HG02588 (cell line): ENCODE measurements at regions not wholly inside any gene's neighbourhood (a gene's known extent, or its start where the extent isn't known, plus 50 kb on each side); places are given as distances from the start of the nearest gene placed in this dataset.

ENCODE experiments used
- ATAC-seq: cut with Tn5 transposase; IDR thresholded peaks from one replicate; pipeline ENCODE4 v1.9.1; 2021; ENCODE audit warnings: mild to moderate bottlenecking, moderate library complexity; ENCODE audit not compliant: unreplicated experiment

- no peak for ATAC-seq
These were observed 198.5 kb downstream of the ADGRG6 start for GRCh38 chr6:142500250-142500786.

- no peak for ATAC-seq
These were observed 200.0 kb downstream of the ADGRG6 start for GRCh38 chr6:142501795-142502194.

DNA sequence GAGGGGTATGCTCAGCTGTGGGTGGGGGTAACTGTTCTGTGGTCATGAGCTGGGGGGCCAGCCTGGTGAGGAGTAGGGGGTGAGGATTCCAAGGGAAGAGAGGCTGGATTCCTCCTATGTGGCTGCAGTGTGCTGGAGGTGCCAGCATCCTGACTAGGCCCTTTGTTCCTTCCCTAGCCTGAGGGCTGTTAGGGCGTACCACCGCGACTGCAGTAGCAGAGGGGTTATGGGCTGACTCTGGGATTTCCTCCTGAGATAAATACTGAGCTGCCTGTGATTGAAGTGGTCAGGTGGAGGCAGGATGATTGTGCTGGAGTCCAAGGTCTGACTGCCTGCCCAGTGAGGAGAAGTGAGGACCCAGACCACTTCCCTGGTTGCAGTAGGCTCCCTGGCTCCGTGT is 205.3 kb downstream of the ADGRG6 start:
- no peak for ATAC-seq

- no peak for ATAC-seq
These were observed 208.4 kb downstream of the ADGRG6 start for GRCh38 chr6:142510211-142510610.

DNA sequence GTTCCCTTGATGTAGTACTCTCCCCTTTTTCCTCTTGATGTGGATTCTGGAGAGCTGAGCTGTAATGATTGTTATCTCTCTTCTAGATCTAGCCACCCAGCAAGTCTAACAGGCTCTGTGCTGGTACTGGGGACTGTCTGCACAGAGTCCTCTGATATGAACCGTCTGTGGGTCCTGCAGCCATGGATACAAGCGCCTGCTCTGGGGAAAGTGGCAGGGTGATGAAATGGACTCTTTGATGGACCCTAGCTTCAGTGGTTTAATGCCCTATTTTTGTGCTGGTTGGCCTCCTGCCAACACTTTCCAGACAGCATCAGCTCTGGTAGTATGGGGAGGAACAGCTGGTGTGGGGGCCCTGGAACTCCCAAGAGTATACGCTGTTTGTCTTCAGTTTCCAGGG is 216.3 kb downstream of the ADGRG6 start:
- ATAC-seq = no peak

- no peak for ATAC-seq
These were observed 217.0 kb downstream of the ADGRG6 start for GRCh38 chr6:142518761-142519160.

GRCh38 chr6:142521791-142522190 is 220.0 kb downstream of the ADGRG6 start:
- ATAC-seq = no peak

DNA sequence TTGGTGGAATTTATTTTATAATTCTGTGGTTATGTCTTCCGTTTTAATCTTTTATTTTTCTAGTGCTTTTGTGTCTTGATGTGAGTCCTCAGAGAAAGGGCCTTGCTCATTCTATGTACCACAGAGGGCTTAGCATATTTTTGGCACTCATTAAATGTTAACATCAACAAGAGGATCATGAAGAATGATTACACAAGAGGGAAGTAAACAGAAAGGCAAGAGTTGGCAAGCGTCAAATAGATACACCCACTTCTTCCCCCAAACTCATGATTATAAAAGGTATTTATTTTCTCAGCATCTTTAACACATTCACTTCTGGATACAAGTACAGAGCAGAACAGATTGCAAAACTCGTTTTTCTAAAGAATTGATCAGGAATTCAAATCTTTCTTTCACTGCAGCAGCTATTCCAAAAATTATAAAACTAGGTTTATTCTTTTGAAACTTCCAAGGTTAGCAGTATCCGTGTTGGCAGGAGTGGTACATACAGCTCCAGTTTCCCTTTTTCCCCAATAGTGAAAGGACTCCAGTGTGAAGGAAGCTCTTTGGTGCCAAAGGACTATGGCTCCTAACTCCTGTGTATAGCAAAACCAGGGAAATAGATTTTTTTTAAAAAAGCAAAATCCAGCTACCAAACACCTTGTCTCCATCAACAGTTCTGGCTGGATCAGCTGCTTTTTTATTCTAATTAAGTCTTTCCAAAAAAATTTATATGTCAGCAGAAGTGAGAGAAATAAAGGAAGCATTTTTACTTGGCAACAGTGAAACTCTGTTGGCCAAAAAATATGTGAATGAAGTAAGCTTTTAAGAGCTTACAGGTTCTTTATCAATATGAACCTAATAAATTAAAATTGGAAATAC is 221.9 kb downstream of the ADGRG6 start:
- ATAC-seq = no peak

GRCh38 chr6:142530566-142530965 is 228.8 kb downstream of the ADGRG6 start:
- no peak for ATAC-seq

- ATAC-seq = no peak
These were observed 229.9 kb downstream of the ADGRG6 start for GRCh38 chr6:142531727-142532126.

DNA sequence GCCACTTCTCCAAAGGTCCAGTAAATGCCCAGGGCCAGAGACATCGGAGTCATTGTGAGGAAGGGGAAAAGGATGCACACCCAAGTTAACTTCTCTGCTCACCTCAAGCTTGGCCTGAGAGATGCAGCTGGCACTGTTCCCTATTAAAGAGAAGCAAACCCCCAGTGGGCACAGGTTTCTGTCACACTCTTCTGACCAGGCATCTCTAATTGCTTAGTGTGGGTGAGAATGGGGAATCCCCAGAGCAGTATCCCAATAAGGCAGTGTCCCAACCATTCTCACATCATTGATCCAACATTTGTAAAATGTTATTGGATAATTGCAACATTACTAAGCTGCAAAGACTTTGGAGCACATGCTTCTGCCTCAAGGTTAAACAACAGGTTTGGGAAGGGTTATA is 232.3 kb downstream of the ADGRG6 start:
- ATAC-seq = no peak

GRCh38 chr6:142534484-142534883 is 232.7 kb downstream of the ADGRG6 start:
- no peak for ATAC-seq

DNA sequence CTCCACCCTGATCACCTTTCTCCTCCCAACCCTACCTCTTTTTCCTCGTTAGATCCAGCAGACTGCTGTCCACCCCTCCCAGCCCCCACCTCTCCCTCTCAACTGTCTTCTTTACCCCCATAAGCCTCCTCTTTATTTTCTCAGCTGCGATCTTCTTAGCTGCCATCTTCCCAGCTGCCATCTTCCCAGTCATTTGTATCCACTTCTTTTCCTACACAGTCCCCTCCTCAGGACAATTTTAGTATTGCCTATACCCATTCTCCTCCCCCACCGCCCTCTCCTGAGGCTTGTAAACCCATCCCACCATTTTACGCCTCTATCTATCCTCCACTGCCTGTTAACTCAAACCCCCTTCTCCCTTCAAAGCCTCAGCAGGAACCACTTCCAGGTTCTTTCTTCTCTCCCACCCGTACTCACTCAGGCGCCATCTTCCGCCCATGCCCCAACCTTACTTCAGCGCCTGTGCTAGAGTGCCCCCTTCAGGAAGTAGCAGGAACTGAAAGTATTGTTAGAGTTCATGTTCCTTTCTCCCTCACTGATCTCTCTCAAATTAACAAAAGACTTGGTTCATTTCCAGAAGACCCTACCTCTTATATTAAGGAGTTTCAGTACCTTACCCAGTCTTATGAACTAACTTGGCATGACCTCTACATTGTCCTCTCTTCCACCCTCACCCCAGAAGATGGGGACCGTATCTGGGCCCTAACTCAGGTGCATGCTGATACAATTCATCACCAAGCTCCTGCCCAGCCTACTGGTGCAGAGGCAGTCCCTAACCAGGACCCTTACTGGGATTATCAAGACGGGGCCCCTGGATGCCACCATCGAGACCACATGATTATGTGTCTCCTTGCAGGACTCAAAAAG is 236.0 kb downstream of the ADGRG6 start:
- ATAC-seq = no peak

DNA sequence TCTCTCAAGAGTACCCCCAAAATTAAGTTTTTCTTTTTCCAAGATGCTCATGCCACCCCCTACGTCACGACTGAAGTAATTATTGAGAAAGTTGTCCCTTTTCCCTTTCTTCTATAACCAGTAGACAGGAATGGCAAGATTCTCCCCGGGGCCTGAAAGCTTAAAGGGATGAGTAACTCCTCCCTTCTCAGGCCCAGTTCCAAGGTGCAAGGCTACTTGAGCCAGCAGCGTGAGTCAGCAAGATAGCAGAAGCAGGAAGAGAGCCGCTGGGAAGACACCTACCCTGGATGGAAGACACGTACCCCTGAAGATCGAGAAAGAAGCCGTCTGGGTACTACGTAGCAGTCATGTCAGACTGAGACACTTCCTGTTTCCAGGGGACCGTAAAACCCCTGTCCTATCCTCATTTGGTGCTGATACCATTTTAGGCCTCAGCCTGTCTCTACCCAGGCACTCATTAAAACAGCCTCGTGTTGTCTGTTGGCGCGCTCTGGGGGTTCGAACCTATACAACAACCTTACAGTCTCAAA is 241.0 kb downstream of the ADGRG6 start:
- no peak for ATAC-seq

DNA sequence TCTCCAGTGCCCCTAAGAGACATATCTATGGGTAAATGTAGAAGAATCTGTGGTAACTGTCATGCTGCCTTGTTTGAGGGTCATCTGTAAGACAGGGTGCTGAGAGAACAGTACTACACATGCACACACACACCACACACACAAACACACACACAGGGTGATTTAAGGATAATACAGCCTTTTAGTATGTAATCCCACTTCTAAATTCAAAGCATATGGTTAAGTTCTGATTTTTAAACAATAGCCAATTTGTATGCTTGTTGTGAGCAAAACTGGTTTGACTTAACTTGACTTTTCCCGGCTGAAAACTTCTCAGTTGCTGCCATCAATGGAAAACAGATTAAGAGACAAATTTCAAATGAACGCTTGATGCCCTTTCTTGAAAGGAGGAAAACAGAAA is 241.8 kb downstream of the ADGRG6 start:
- no peak for ATAC-seq

DNA sequence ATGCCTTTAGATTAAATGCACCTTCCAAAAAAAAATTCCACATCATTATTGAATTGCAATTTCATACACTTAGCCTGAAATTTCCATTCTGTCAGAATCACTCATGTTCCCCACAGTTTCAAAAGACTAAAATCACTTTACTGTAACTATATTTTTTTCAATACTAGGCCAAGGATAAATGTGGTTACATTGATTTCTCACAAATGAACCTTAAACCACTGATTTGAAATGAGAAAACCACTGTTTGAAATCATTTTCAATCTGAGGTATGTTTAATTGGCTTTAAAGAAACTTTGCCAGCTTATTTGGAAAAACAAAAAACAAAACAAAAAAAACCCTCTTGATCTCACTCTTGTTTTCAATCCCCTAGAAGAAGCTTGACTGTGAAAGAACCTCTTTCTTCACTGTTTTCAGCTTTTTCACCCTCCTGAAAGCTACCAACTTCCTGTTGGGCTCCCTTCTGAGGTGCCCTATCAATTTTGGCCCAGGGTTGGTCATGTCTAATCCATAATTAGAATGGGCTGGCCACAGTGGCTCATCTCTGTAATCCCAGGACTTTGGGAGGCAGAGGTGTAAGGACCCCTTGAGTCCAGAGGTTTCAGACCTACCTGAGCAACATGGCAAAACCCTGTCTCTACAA is 242.5 kb downstream of the ADGRG6 start:
- ATAC-seq = no peak

GRCh38 chr6:142545147-142545546 is 243.3 kb downstream of the ADGRG6 start:
- no peak for ATAC-seq

- ATAC-seq = no peak
These were observed 246.8 kb downstream of the ADGRG6 start for GRCh38 chr6:142548566-142548965.

GRCh38 chr6:142550310-142551063 is 248.7 kb downstream of the ADGRG6 start:
- ATAC-seq = no peak

DNA sequence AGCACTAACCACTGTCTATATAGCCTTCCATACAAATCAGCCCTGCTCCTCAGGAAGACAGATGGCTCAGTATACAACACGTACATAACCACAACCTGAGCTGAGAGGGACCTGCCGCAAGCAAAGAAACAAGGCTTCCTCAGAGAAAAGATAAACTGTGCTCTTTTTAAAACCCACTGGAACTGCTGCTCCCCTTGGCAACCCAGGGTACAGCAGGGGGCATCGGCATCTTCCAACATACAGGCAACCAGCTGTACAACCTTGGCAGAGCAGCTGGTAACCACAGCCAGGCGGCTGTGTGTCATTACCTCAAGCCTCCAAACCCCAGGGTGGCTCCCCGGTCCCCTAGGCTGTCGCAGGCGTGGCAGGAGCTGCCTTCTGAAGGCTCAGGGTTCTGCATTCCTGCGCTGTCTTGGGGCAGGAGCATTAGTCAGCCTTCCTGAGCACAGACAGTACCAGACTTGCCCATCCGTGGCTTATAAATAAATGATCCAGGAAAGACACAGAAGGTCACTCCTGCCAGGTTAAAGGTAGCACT is 249.5 kb downstream of the ADGRG6 start:
- no peak for ATAC-seq
